RCC 7860 (cell line): ENCODE measurements at regions not wholly inside any gene's neighbourhood (a gene's known extent, or its start where the extent isn't known, plus 50 kb on each side); places are given as distances from the start of the nearest gene placed in this dataset.

Source experiments
- DNase-seq: peaks from one replicate; pipeline ENCODE4 v3.0.0-alpha.2; 2015; ENCODE audit warnings: low spot score
- FAIRE-seq: peaks from 2 replicates; lab custom pipeline; 2012; peaks lifted over from hg19 to GRCh38; lab: Jason Lieb, UNC

- no peak for FAIRE-seq
- no peak for DNase-seq
Measured at GRCh38 chr14:97413022-97413539, 615.9 kb downstream of the VRK1 start.

GRCh38 chr14:97413966-97414717 is 617.0 kb downstream of the VRK1 start:
- DNase-seq (no peak), FAIRE-seq (no peak)

DNA sequence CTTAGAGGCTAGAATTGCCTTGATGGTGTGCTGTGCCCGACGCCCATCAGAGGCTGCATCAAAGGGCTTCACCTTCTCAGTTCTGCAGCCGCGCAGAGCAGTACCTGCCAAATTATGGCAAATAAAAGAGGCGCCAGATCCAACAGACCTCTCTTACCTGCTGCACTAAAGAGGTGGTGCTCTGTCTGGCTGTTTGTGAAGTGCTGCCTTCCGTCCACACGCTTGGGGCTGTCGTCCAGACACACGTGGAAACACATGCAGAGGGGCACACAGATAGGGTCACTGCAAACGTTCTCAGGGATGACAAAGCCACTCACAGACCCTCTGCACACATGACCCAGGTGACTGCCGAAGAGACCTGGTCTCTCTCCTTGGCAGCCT is 617.5 kb downstream of the VRK1 start:
- FAIRE-seq, result no peak
- no peak for DNase-seq

- no peak for FAIRE-seq
- no peak for DNase-seq
Measured at GRCh38 chr14:97415907-97416306, 618.7 kb downstream of the VRK1 start.

GRCh38 chr14:97416550-97416949 is 619.4 kb downstream of the VRK1 start:
- FAIRE-seq (no peak), DNase-seq (no peak)

GRCh38 chr14:97417331-97417730 is 620.1 kb downstream of the VRK1 start:
- no peak for DNase-seq
- no peak for FAIRE-seq

GRCh38 chr14:97420211-97420610 is 623.0 kb downstream of the VRK1 start:
- FAIRE-seq, result no peak
- no peak for DNase-seq

DNA sequence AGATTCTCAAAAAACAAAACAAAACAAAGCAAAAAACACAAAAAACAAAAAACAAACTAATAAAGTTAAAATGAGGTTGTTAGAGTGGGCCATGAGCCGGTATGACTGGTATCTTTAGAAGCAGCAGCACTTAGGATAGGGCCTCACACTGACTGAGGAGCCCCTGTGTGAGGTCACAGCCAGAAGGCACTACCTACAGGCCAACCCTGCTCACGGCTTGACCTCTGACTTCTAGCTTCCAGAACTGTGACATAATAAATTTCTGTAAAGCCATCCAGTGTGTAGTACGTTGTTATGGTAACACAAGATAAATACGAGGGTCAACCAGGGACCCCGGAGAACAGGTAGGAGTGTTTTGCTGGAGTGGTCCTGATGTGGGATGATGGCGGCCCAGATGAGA is 629.6 kb downstream of the VRK1 start:
- DNase-seq (no peak), FAIRE-seq (no peak)

DNA sequence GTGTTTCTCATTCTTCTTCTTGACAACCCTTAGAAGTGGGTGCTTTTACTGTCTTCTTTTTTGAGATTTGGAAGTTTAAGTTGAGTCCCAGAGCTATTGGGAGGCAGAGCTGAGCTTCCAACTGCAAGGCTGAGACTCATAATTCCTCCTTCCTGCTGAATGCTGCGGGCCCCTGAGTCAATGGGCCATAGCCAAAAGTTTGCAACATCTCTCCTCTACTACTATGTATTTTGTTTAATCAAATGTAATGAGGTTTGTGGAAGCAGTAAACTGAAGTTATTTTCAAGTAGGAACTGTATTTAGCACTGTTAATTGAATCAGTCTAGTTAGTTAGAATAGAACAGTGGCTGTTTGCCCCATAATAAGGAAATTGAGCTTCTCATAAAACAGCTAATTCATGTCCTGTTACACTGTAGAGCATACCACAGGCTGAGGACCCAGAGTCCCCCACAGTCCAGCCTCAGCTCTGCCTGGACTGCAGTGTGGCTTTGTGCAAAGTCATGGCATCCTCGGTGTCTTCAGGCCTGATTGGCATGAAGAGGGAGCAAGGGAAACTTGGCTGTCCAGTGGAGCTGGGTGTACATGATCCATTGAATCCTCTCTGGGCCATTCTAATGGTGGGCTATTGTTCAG is 631.7 kb downstream of the VRK1 start:
- no peak for DNase-seq
- FAIRE-seq, result no peak

GRCh38 chr14:97432586-97432985 is 635.4 kb downstream of the VRK1 start:
- DNase-seq, result no peak
- no peak for FAIRE-seq

GRCh38 chr14:97441740-97442362 is 644.7 kb downstream of the VRK1 start:
- FAIRE-seq (no peak), DNase-seq (no peak)

DNA sequence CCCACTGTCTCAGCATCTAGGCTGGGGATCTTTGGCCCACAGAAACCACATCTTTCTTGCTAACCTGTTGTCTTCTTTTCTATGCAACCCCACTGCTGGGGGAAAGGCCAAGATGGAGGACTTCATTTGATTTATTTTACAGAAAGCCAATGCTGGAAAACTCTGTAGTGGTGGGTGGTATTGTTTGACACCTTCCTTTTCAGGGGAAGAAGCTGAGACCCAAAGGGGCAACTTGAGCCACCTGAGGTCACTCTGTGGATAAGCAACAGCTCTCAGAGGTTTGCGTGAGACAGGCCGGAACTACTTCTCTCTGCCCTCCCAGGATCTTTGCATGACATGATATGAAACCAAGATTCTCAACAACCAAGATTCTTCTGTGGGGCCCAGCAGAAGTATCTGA is 645.2 kb downstream of the VRK1 start:
- FAIRE-seq (no peak), DNase-seq (no peak)

DNA sequence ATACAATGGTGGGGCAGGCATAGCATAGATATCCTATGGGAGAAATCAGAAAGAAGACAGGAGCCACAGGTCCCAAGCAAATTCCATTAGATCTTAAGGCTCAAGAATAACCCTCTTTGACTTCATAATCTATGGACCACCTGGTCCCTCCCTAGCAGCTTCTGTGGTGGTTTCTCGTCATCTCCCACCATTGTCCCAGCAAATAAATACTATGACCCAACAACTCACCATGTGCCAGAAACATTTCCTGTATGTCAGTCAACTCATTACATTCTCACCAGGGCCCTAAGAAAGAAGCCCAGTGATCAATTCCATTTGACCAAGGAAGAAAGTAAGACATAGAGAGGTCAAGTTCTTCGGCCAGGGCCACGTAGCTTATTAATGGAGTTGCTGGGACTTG is 646.2 kb downstream of the VRK1 start:
- no peak for FAIRE-seq
- no peak for DNase-seq

GRCh38 chr14:97444248-97444647 is 647.1 kb downstream of the VRK1 start:
- DNase-seq, result no peak
- no peak for FAIRE-seq

DNA sequence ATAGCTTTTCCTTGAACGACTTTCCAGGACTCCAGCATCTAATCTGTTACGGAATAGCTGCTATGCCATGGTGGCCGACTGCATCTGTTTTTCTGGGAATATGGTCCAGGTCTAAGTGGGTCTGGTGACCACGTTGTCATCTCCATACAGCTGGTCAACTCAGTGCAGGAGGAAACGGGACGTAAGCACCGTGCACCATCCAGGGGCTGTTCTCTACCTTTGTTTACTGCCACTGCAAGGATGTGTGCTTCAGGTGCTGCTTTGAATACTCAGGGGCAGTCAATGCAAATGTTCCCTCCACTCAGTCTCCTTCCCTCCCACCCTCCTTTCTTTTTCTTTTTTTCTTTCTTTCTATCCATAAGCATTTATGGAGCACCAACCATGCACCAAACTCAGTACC is 648.2 kb downstream of the VRK1 start:
- FAIRE-seq (no peak), DNase-seq (no peak)

- DNase-seq, result no peak
- FAIRE-seq, result no peak
Measured at GRCh38 chr14:97446087-97446486, 648.9 kb downstream of the VRK1 start.

GRCh38 chr14:97452314-97452713 is 655.1 kb downstream of the VRK1 start:
- DNase-seq, result no peak
- FAIRE-seq, result no peak

GRCh38 chr14:97453991-97454390 is 656.8 kb downstream of the VRK1 start:
- FAIRE-seq (no peak), DNase-seq (no peak)

DNA sequence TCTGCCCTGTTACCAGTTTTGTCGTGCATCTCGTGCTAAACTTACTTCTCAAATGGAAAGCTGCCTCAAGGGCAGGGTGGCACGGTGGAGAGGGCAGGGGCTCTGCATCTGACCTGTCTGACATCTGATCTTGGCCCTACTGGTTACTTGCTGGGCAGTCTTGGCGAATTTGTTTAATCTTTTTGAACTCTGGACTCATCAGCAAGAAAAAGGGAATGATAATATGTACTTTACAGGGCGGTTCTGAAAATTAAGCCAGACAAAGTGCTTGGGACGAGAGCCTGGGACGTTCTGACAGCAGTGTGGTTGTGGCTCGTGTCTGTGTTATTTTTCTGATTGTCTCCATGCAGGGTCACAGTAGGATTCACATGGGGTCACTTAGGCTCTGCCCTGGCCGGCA is 659.3 kb downstream of the VRK1 start:
- DNase-seq (no peak), FAIRE-seq (no peak)

DNA sequence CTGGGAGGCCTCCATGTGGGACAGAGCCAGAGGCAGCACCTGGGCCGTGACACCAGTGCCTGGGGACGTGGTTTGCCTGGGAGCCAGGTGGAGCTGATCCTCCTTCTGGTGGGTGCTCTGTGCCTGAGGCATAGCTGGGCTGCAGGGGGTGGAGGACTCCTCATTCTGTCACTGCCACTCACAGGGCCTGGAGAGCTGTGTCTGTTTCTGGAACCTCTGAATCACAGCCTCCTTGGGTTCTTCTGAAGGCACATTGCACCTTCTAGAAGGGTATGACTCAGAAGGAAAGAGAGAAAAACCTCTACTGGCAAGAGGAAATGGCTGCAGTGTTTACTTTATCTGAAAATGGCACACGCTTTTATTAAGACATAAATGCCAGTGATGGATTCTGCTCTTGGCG is 659.8 kb downstream of the VRK1 start:
- no peak for FAIRE-seq

GRCh38 chr14:97457575-97458085 is 660.4 kb downstream of the VRK1 start:
- DNase-seq (no peak), FAIRE-seq (no peak)

More for the DNA sequence above, 659.8 kb downstream of the VRK1 start:
- DNase-seq, result no peak

- DNase-seq (no peak), FAIRE-seq (no peak)
Measured at GRCh38 chr14:97458255-97458654, 661.1 kb downstream of the VRK1 start.
